HG02885 (cell line): ENCODE measurements at regions not wholly inside any gene's neighbourhood (a gene's known extent, or its start where the extent isn't known, plus 50 kb on each side); places are given as distances from the start of the nearest gene placed in this dataset.

Experiments
- ATAC-seq: cut with Tn5 transposase; IDR thresholded peaks from one replicate; pipeline ENCODE4 v1.9.1; 2021; ENCODE audit warnings: mild to moderate bottlenecking; ENCODE audit not compliant: unreplicated experiment, poor library complexity

DNA sequence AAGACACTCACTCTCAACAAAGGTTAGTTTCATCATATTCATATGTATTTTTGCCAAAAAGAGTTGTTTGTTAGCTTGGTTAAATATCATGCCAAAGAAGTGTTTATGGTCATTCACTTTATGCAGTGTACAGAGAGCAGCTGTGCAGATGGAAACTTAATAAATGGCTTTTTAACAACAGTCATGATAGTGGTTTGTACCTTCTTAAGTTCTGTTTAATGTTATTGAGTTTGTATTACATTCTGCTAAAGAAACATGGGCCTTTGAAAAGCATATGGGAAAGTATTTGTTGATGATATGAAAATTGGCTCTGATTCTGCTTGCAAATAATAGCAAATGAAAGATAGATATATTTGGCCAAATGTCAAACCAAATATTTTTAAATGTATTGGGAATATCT is 607.3 kb downstream of the NCAM2 start:
- ATAC-seq: no peak

DNA sequence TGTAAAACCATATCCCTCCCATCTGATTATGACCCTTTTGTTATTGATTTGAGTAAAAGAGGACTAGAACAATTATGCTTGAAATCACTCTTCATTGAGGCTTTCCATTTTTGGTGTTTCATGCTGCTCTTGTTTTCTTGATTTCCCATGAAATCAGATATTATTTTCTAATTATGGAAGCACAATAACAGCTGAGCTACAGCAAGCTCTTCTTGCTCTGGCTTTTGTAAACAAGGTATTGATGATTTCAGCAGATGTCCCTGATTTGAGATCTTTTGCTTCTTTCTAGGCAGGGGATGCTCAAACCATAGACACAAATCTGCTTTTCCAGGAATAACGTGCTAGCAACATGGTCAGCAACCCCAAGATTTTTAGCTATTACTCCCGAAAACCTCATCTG is 607.8 kb downstream of the NCAM2 start:
- ATAC-seq: no peak

DNA sequence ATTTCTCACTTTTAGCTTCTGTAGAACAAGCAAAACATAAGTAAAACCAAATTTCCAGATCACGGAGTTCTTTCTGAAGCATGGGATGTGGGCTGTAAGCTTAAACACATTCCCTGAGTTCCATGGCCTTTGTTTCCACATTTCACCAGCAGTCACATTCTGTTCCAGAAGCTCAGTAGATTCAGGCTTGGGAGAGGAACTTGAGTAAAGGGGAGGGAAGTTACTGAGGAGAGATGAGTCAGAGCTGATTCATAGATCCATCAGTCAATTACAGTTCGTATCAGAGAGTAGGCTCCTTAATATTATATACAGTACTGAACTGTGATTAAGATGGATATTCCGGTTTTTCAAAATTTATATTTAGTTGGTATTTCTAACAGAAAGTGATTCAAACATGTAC is 614.3 kb downstream of the NCAM2 start:
- ATAC-seq: no peak

DNA sequence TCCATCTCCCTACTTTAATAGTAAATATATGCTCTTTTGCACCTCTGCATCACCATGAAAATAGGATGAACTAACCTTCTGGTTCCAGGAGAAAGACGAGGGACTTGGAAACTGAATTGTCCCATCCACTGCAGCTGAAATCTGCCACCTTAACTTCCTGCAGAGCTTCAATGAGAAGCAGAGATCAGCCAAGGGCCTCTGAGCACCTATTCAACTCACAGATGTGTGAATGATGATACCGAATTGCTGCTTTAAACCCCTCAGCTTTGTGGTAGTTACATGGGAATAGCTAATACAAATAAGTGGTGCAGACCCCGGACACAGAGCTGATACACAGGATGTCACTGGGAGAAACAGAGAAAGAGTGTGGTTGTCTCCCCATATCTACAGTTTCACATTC is 616.8 kb downstream of the NCAM2 start:
- no peak for ATAC-seq

DNA sequence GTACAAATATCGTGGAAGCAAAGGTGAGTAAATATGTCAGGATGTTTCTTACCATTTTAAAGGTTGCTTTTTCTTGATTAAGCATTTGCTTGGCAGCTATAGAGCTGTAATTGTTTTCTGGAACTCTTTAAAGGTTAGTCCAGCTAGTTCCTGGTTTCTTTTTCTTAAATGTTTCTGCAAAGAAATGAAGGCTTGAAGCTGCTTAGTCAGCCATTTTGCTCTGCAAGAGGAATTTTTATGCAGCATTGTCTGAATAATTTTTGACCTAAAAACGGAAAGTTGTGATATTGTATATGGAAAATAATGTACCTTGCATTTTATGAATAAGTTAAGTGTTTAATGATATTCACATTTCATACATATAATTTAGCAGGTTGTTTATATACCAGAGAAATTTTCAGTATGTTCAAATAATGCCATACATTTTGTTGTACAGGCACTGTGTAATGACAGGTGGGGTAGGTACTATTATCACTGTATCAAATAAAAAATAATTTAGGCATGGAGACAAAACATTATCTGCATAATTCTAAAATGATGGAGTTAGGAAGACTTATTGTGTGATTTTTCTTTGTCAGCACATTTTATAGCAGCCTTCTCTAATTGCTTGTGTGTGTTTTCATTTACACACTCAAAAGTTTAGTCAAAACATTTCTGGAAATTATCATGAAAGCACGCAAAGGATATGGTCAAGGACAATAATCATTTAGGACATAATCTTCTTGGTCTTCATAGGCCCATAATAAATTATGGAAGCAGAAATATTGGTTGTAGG is 624.4 kb downstream of the NCAM2 start:
- ATAC-seq: no peak

DNA sequence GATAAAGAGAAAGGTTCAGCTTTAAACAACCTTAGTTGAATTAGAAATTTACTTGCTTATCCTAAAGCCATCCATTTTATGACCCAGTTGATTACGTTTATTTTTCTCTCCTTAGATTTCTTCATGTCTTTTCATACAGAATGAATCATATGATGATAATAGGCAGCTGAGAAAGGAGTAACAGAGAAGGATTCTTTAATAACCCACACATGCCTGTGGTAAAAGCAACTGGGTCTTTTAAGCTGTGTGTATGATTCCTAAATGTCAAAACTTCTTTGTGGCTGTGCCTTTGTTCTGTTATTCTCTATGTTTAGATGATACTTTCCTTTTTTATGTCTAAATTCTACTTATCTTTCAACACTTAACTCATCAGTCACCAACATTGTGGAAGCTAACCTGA is 626.5 kb downstream of the NCAM2 start:
- ATAC-seq: no peak

DNA sequence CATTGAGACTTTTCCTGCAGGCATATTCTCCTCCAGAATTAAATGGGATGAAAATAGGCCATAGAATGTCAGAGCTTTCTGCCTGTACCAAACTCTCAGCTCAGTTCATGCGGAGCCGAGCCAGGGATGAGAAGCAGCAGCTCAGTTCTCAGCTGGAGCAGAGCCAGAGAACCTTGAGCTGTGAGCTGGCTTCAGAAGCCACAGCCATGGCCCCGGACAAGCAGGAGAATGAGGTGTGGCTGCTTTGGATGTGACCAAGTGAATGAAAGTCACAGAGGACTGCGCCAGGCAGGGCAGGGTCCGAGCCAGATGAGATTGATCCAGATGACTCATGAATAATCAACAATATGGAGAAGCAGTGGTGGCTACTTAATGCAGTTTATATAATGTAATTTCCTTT is 633.8 kb downstream of the NCAM2 start:
- ATAC-seq: no peak

DNA sequence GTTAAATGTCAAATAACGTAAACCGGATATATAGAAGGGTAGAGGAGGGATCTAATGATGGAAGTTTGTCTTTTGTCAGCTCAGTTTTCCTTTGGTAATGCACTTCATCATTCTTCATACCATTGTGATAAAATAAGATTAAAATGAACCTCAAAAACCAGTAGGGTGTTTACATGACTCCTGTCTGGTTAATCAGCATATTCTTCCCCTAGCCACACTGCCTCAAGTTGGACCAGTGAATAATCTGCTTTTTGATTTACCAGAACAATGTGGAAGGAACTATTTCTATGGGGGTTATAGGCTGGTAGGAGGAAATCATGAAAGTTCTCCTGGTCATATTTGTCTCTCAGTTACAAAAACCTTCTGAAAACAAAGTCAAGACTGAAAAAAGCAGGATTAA is 634.7 kb downstream of the NCAM2 start:
- ATAC-seq: no peak

DNA sequence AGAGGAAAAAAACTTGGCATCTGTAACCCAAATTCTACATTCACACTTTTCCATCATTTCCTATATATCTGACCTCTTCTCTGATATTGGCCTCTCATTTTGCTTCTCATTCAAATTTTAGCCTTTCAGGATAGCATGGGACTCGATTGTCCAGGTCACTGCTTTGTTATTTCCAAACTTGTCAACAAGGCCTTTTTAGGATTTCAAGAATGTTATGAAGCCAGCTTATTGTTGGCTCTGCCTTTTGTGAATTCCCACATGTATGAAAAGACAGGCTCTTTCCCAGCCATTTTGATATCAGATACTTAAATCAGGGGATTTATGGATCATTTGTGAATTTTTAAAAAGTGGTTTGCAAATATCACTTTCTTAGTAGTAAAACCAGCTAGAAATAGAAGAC is 663.5 kb downstream of the NCAM2 start:
- no peak for ATAC-seq

DNA sequence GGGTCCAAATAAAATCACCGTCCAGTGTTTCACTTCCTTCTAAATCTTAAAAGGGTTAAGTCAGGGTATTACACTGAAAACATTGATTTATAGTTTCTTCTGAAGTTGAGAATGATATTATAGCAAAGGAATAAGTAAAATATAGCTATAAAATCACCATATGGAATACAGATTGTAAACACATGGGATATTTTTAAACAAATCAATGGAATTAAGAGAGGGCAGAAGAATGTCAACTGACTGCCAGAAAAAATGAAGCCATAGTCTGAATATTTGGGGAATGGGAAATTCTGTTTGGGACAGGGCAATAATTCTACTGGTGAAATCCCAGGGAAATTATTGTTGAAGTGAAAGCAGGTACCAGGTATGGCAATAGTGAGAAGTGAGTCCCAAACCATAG is 664.6 kb downstream of the NCAM2 start:
- no peak for ATAC-seq

DNA sequence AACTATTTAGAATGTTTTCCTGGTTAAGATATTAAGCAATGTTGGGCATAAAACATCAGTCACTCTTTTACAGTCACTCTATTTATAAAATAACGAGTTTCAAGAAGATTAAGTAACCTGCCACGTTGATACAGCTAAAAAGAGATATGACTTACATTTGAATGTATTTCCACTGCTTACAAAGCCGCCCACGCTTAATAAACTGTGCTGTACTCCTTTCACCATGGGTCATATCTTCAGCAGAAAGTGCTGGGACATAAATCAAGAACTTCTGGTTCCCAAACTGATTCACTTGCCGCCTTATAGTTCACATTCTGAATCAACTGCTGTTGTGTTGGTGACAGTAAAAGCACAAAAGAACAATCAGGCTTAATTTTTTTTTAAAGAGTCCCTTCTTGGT is 666.7 kb downstream of the NCAM2 start:
- no peak for ATAC-seq

DNA sequence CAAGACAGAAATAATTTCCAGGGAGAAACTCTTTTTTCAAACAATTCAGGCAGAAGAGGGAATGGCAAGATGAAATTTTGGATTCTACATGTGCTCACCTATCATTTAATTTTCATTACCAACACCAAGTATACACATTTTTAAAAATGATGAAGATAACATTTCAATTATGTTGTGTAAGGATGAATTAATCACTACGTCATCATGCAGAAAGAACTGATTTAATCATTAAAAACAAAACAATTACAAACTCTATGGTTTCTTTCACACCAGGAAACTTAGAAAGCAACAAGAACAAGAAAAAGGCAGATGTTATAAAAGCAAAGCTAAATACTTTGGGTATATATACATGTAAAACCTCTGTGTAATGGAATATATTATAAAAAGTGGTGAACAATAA is 668.5 kb downstream of the NCAM2 start:
- no peak for ATAC-seq

DNA sequence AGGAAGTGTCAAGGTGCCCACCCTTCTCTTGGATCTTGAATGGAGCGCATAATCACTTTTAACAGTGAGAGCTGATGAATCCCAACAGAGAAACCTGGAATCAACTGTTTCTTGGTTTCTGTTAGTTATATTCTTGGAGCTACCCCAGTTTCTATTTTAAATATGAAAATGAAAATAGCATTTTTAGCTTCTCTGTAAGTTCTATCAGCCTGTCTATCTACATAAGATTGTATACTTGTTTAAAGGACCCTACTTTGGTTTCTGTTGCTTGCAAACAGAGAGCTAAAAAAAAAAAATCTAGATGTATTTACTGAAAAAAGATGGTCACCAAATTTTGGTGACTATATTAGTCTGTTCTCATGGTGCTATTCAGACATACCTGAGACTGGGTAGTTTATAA is 670.0 kb downstream of the NCAM2 start:
- ATAC-seq: no peak

DNA sequence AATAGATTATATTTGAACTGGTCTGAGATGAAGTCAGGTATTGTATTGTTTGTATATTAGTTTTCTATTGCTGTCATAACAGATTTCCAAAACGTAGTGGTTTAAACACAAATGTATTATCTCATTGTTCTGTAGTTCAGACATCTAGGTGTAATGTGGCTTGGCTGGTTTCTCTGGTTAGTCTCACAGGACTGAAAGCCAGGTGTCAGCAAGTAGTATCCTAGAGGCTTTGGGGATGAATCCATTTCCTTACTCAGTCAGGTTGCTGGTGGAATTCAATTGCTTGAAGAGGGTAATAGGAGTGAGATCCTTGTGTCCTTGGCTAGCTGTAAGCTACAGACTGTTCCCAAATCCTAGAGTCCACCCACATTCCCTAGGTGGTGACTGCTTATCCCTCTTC is 675.8 kb downstream of the NCAM2 start:
- no peak for ATAC-seq

DNA sequence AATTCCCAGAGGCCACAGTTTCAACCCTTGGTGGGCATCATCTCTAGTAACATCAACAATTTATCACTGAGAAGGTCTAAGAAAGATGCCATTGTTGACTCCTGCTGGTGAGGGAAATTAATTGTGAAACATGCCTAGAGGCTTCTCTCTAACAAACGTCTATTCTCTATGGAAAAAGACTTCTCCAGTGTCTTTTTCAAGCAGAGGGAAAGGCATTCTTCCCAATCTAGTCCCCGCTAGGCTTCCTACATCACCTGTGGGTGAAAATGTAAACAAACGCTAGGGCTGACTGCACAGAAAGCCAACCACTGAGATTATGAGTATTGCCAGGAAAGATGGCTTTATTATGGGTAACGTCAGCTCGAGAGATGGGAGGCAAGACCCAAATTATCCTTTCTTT is 677.4 kb downstream of the NCAM2 start:
- ATAC-seq: no peak

DNA sequence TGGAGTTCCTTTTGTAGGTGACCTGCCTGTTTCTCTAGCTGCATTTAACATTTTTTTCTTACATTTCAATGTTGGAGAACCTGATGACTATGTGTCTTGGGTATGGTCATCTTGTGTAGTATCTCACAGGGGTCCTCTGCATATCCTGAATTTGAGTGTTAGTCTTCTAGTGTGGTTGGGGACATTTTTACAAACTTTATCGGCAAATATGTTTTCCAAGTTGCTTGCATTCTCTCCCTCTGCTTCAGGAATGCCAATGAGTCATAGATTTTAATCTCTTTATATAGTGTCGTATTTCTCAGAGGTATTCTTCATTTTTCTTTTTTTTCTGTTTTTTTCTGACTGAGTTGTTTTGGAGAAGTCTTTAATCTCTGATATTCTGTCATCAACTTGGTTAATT is 684.0 kb downstream of the NCAM2 start:
- ATAC-seq: no peak

DNA sequence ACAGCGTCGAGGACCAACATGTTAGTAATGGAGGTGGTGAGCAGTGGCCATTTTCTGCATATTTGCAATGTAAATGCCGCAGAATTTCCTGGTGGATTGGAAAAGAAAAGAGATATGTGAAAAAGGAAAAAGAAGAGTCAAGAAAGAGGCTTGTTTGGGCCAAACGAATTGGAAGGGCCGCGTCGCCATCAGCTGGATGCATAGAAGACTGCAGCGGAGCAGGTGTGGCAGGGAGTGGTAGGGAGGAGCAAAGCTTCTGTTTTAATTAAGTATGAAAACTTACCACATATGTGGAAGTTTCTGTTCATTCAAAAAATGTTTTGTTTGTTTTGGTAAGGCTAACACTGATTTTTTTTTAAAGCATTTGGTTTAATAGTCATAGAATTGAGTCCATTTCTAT is 690.7 kb downstream of the NCAM2 start:
- ATAC-seq: no peak

DNA sequence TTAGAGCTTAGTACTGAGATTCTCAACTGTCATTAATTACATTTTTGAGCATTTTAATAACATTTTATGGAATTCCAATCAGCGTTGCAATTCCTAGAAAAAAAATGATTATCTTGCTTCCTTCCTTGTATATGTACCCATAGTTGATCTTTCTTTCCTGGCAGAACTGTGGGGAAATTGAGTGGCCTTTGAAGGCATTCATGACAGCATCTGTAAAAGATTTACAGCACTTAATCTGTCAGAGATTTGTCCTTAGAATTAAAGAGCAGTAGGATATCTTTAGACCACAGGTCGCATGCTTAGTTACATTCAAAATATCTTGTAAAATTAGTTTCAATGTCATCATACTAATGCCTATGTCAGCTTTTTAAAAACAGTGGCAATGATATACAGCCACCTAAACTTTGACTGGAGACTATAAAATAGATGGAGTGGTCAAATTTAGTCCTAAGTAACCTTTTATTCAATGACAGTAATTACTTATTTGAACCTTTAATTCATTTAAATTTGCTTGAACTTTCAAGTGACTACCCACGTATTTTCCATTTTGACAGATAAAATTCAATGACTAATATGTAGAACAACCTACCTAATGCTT is 692.0 kb downstream of the NCAM2 start:
- ATAC-seq: no peak

DNA sequence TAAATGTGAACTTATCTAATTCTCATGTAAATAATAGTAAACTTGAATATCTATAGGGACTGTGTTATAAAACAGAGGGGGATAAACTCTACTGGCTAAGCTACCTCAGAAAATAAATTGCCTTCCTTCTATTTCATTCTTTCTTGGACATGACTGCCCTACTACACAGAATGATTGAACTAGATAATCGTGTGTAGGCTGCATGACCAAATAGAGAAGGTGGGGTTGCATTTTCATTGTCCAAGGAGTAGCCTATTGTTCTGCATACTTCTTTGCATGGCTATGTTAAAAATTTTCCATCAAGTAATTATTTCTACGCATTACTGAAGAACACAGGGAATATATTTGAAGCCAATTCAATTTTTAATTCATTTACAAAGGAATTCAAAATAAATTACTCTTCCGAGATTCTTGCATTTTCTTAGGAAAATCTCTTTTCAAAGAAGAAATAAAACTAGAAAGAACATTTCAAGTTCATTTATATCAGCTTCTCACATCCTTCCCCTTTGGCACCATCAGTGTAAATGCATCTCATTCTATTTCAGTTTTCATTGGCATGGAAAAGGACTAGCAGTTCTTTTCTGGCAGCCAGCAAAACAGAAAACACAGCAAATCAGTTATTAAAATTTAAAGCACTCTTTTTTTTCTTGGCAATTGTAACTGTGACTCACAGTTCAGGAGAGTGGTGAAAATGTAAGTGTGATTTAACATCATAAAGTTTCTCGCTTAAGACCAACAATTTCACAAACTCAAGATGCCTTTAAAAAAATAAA is 714.7 kb downstream of the NCAM2 start:
- ATAC-seq: no peak

DNA sequence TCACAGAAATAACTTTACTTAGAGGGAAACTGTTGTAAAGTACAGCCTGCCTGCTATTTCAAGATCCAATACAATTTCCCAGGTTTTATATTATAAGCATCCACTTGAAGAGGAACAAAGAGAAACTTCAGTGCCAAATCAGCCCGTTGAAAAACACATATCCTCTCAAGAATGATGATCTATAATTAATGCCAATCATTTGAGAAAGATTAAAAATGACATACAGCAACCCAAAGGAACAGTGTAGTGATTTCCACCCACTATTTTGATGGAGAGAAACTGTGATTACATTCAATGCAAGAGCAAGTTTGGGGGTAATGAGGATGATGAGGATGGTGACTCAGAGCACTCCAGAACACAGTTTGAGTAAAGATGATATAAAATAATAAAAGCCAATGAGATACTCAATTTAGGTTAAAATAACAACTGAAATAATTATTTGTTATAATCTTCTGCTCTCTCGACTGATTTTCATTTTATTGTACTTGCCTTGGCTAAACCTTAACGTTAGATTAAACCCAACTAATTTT is 715.5 kb downstream of the NCAM2 start:
- ATAC-seq: no peak

DNA sequence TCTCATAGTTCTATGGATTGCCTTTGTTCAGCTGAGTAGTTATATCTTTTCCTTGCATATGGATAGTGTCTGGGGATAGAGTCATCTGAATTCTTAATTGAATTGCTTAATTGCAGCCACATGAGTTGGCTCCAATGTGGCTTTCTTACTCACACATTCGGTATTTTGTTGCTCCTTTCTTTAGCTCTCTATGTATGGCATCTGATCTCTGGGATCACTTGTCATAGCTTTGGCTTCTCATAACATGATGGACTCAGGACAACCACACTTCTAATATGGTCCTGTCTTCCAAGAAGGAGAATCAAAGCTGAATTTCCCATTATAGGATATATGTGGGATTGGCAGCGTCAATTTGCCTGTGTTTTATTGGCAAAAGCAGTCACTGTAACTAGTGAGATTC is 716.2 kb downstream of the NCAM2 start:
- no peak for ATAC-seq
